ENCODE measurements at regions not wholly inside any gene's neighbourhood (a gene's known extent, or its start where the extent isn't known, plus 50 kb on each side); places are given as distances from the start of the nearest gene placed in this dataset.

- TF ChIP-seq EZH2 (IDR thresholded peaks at IDR 0.05; ENCODE audit: low read depth) (no peak), CTCF (conservative IDR thresholded peaks at IDR 0.05) (no peak)
Measured at GRCh38 chr6:43974643-43975230, 152.5 kb downstream of the MRPL14 start.

All from PC-9 (cell line).